ENCODE measurements at regions not wholly inside any gene's neighbourhood (a gene's known extent, or its start where the extent isn't known, plus 50 kb on each side); places are given as distances from the start of the nearest gene placed in this dataset.
A peak's percentile ranks its signal among the peaks of the same experiment; 100 is the strongest.

- Histone ChIP-seq H3K4me1 (ENCODE audit: control insufficient read depth in 5 of 5, insufficient read depth in 5 of 5, low read length in 5 of 5) (peaks cover 0 to 15% (median 5%) of the 10 kb centered on the region in 5 donors), H3K27me3 (ENCODE audit: control insufficient read depth in 3 of 3, insufficient read depth in 3 of 3, low read length in 2 of 3) (peaks cover 0 to 7% (median 0%) of the 10 kb centered on the region in 3 donors), H3K4me3 (no peak overlapping the region), H3K9me3 (ENCODE audit: control insufficient read depth in 4 of 4, insufficient read depth in 3 of 4, low read length in 3 of 4) (peaks cover 0 to 2% (median 0%) of the 10 kb centered on the region in 4 donors), H3K9ac (ENCODE audit: insufficient read depth in 1 of 2, low read length in 2 of 2) (no peak overlapping the region), H3K27ac (ENCODE audit: low read depth in 1 of 2, low read length in 1 of 2) (no peak overlapping the region), H3K36me3 (ENCODE audit: control insufficient read depth in 4 of 4, insufficient read depth in 4 of 4, low read length in 4 of 4) (no peaks in the 10 kb centered on the region)
- TF ChIP-seq CTCF (IDR thresholded peaks at IDR 0.05; ENCODE audit: control extremely low read depth, extremely low read depth): no peak
- ATAC-seq (ENCODE audit: insufficient read depth, low FRiP score) (no peak), DNase-seq (peak; percentile 64 to 87 (median 75))
- 26 to 45% methylated on average over 18 of the region's 18 CpGs for WGBS, 2 donors
Observed at GRCh38 chr6:90403489-90404381, 107.1 kb upstream of the BACH2 start.

GRCh38 chr6:90402831-90403192 lies 106.2 kb upstream of the BACH2 start:
- whole genome bisulfite sequencing, 2 donors: 59 to 74% methylated on average over 2 of the region's 2 CpGs
- no peak for DNase-seq
- ATAC-seq (ENCODE audit: insufficient read depth, low FRiP score): no peak

GRCh38 chr6:90401933-90402830 lies 105.5 kb upstream of the BACH2 start:
- no peak for ATAC-seq (ENCODE audit: insufficient read depth, low FRiP score)

More at GRCh38 chr6:90402831-90403192, 106.2 kb upstream of the BACH2 start:
- no peak overlapping the region for H3K27ac ChIP-seq (ENCODE audit: low read depth in 1 of 2, low read length in 1 of 2)
- H3K4me1 ChIP-seq (ENCODE audit: control insufficient read depth in 5 of 5, insufficient read depth in 5 of 5, low read length in 5 of 5): peaks cover 0 to 15% (median 5%) of the 10 kb centered on the region in 5 donors
- TF ChIP-seq CTCF (IDR thresholded peaks at IDR 0.05; ENCODE audit: control extremely low read depth, extremely low read depth): no peak
- H3K4me3 ChIP-seq: no peak overlapping the region
- H3K27me3 ChIP-seq (ENCODE audit: control insufficient read depth in 3 of 3, insufficient read depth in 3 of 3, low read length in 2 of 3): peaks cover 0 to 10% (median 0%) of the 10 kb centered on the region in 3 donors
- no peaks in the 10 kb centered on the region for H3K36me3 ChIP-seq (ENCODE audit: control insufficient read depth in 4 of 4, insufficient read depth in 4 of 4, low read length in 4 of 4)
- H3K9me3 ChIP-seq (ENCODE audit: control insufficient read depth in 4 of 4, insufficient read depth in 3 of 4, low read length in 3 of 4): peaks cover 0 to 2% (median 0%) of the 10 kb centered on the region in 4 donors
- H3K9ac ChIP-seq (ENCODE audit: insufficient read depth in 1 of 2, low read length in 2 of 2): no peak overlapping the region

More at GRCh38 chr6:90401933-90402830, 105.5 kb upstream of the BACH2 start:
- no peak for TF ChIP-seq CTCF (IDR thresholded peaks at IDR 0.05; ENCODE audit: control extremely low read depth, extremely low read depth)
- no peak for DNase-seq
- Histone ChIP-seq H3K9me3 (ENCODE audit: control insufficient read depth in 4 of 4, insufficient read depth in 3 of 4, low read length in 3 of 4) (peaks cover 0 to 2% (median 0%) of the 10 kb centered on the region in 4 donors), H3K4me1 (ENCODE audit: control insufficient read depth in 5 of 5, insufficient read depth in 5 of 5, low read length in 5 of 5) (peaks cover 0 to 15% (median 5%) of the 10 kb centered on the region in 5 donors), H3K27ac (ENCODE audit: low read depth in 1 of 2, low read length in 1 of 2) (no peak overlapping the region), H3K4me3 (no peak overlapping the region), H3K36me3 (ENCODE audit: control insufficient read depth in 4 of 4, insufficient read depth in 4 of 4, low read length in 4 of 4) (no peaks in the 10 kb centered on the region), H3K27me3 (ENCODE audit: control insufficient read depth in 3 of 3, insufficient read depth in 3 of 3, low read length in 2 of 3) (peaks cover 0 to 14% (median 0%) of the 10 kb centered on the region in 3 donors), H3K9ac (ENCODE audit: insufficient read depth in 1 of 2, low read length in 2 of 2) (no peak overlapping the region)
- WGBS, 2 donors: 75 to 81% methylated on average over 10 of the region's 10 CpGs
